ENCODE measurements at regions not wholly inside any gene's neighbourhood (a gene's known extent, or its start where the extent isn't known, plus 50 kb on each side); places are given as distances from the start of the nearest gene placed in this dataset.

- TF ChIP-seq CTCF (IDR thresholded peaks at IDR 0.05) (no peak), TCF7L2 (IDR thresholded peaks at IDR 0.05; ENCODE audit: low read depth, low read length) (no peak)
These were observed 171.6 kb upstream of the PDE3A start for GRCh38 chr12:20196767-20197166.
